NCI-H774 (cell line): ENCODE measurements at regions not wholly inside any gene's neighbourhood (a gene's known extent, or its start where the extent isn't known, plus 50 kb on each side); places are given as distances from the start of the nearest gene placed in this dataset.
"Not testable (repeated sequence)": the region's sequence is repeated elsewhere in the genome, so short reads cannot be mapped to it uniquely, and the experiment has no call there.

Experiments
- DNase-seq: peaks from one replicate; lab custom pipeline; 2025; lab: John Stamatoyannopoulos, UW

- no peak for DNase-seq
Observed at GRCh38 chr7:152543799-152544198, 108.0 kb upstream of the KMT2C start.

DNA sequence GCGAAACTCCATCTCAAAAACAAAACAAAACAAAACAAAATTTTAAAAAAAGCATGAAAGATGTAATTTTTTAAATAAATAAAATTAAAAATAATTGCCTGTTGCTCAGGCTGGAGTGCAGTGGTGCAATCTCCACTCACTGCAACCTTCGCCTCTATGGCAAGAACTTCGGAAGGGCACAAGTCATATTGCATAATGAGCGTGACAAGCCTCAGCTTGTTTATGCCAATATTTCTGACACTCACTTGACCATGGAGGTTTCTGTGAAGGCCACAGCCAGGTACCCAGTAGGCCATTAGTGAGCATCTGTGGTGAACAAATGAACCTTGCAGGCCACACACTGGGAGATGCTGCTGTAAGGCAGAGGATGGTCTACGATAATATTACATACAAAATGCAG lies 106.1 kb upstream of the KMT2C start:
- DNase-seq = no peak

DNA sequence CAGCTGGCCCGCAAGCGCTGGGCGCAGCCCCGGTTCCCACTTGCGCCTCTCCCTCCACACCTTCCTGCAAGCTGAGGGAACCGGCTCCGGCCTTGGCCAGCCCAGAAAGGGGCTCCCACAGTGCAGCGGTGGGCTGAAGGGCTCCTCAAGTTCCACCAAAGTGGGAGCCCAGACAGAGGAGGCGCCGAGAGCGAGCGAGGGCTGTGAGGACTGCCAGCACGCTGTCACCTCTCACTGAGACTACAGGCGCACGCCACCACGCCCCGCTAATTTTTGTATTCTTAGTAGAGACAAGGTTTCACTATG lies 103.3 kb upstream of the KMT2C start:
- DNase-seq = not testable (repeated sequence)

DNA sequence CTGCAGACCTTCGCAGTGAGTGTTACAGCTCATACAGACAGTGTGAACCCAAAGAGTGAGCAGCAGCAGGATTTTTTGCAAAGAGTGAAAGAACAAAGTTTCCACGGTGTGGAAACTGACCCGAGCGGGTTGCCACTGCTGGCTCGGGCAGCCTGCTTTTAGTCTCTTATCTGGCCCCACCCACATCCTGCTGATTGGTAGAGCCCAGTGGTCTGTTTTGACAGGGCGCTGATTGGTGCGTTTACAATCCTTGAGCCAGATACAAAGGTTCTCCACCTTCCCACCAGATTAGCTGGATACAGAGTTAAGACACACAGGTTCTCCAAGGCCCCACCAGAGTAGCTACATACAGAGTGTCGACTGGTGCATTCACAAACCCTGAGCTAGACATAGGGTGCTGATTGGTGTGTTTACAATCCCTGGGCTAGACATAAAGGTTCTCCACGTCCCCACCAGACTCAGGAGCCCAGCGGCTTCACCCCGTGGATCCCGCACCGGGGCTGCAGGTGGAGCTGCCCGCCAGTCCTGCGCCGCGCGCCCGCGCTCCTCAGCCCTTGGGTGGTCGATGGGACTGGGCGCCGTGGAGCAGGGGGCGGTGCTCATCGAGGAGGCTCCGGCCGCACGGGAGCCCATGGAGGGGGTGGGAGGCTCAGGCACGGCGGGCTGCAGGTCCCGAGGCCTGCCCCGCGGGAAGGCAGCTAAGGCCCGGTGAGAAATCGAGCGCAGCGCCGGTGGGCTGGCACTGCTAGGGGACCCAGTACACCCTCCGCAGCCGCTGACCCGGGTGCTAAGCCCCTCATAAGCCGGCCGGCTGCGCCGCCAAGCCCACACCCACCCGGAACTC lies 102.8 kb upstream of the KMT2C start:
- not testable (repeated sequence) for DNase-seq

- DNase-seq = no peak
Observed at GRCh38 chr7:152537639-152538038, 101.8 kb upstream of the KMT2C start.

GRCh38 chr7:152528612-152529011 lies 92.8 kb upstream of the KMT2C start:
- DNase-seq = no peak

DNA sequence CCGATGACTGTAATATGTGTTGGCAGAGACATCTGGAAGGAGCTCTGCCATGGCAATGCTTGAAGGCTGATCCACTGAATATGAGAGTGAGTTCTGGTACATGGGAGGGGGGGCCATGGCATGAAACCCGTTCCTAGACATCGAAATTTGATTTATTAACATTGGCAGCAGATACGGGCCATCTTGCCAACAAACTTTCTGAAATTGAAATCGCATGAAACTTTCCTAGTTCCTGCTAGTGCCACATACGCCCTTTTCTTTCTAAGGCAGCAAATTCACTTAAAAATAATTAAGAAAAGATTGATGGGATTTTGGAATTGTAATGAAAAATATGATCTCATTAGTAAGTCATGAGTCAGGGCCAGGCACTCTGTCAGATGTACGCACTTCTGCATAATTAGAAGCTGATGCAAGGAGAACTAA lies 91.8 kb upstream of the KMT2C start:
- DNase-seq = no peak

DNA sequence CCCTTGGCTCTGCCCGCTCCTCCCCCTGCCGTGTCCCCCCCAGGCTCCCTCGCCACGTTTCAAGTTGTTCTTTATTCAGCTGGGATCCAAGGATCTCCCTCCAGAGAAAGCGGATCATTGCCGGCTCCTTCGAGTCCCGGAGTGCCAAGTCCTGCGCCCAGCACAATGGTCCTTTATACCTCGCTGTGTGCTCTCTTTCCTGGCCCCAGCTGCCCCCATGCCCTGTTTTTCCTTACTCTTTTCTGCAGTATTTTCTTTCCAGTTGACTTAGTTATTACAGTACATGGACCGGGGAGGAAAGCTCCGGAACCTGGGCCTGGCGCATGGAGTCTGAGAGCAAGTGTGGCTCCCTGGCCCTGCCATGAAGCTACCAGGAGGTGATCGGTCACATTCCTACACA lies 88.1 kb upstream of the KMT2C start:
- no peak for DNase-seq

GRCh38 chr7:152522571-152523067 lies 86.8 kb upstream of the KMT2C start:
- peak; percentile 52 for DNase-seq

- no peak for DNase-seq
Observed at GRCh38 chr7:152521420-152522337, 85.9 kb upstream of the KMT2C start.

DNA sequence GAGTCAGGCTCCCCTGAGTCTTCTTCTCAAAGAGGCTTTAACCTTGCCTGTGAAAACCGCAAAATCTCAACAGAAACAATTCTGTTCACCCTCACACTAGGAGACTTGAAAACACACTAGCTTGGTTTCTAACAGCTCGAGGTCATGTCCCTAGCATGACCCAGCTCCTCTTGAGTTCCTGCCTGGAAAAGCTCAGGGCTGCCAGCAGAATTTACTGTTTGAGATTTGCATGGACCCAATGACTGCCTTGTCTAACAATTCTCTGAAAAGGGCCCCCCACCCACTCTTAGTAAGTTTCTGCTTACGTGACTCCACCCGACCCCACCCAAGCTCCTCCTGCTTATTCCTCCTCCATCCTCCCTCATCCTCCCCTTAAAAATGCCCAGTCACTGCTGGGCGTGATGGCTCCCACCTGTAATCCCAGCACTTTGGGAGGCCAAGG lies 85.1 kb upstream of the KMT2C start:
- no peak for DNase-seq

GRCh38 chr7:152519290-152519689 lies 83.5 kb upstream of the KMT2C start:
- no peak for DNase-seq

- DNase-seq = no peak
Observed at GRCh38 chr7:152516216-152516615, 80.4 kb upstream of the KMT2C start.

DNA sequence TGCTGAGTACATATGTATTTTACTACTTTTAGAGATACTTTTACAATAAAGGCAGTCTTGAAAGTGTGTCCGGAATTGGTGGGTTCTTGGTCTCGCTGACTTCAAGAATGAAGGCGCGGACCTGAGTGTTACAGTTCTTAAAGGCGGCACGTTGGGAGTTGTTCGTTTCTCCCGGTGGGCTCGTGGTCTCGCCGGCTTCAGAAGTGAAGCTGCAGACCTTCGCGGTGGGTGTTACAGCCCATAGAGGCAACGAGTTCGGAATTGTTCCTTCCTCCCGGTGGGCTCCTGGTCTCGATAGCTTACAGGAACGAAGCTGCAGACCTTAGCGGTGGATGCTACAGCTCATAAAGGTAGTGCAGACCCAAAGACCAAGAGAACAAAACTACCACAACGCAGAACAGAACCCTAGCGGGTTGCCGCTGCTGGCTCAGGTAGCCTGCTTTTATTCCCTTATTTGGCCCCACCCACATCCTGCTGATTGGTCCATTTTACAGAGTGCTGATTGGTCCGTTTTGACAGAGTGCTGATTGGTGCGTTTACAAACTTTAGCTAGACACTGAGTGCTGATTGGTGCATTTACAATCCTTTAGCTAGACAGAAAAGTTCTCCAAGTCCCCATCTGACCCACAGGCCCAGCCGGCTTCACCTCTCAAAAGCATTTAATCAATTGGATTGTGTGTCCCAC lies 79.6 kb upstream of the KMT2C start:
- DNase-seq = not testable (repeated sequence)

- DNase-seq = no peak
Observed at GRCh38 chr7:152514771-152515105, 78.9 kb upstream of the KMT2C start.

DNA sequence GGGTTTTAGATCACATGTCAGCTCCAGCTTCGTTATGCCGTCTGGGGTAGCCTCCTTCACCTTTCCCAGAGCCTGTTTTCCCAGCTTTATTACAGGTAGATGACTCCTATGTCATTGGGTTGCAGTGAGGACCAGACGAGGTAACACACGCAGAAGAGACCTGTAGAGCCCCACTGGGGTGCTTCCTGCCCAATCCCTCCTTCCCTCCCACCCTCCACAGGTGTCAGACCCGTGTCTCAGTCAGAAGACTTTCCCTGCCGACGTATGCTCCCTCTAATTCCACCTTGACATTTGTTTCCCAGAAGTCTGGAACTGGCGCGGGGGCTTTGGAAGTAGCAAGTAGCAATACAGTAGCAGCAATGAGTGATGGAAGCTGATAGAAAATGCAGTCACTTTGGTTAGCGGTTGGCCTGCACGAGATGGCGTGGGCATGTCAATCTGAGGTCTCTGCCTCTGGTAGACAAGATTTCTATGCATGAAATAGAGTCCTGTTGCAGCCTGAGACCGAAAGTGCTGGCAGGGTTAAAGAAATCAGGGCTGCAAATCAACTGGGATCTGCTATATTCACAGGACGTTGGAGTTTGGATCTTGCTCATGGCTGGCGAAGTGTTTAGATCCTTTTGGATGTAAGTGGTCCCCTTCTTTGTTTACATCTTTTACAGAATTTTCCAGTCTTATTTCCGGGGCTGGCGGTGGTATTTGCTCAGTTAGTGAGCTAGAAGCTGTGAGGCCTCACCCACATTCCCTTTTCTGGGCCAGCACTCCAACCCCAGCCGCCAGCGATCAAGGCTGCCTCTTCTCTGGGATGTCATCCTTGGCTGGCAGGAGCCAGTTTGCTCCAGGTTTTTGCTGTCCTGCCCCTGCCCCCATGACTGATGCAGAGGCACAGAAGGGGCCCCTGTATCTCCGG lies 78.3 kb upstream of the KMT2C start:
- DNase-seq = no peak

- peak; percentile 27 for DNase-seq
Observed at GRCh38 chr7:152512706-152513105, 76.9 kb upstream of the KMT2C start.

DNA sequence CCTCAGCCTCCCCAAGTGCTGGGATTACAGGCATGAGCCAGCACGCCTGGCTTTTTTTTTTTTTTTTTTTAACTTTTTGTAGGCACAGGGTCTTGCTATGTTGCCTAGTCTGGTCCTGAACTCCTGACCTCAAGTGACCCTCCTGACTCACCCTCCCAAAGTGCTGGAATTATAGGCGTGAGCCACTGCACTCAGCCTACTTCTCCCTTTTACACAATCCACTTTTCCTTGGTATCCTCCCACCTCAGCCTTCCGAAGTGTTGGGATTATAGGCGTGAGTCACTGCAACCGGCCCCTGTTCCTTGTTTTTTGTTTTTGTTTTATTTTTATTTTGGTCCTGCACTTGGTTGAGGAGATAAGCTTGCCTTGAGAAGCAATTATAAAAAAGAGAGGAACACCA lies 75.9 kb upstream of the KMT2C start:
- no peak for DNase-seq

- no peak for DNase-seq
Observed at GRCh38 chr7:152508701-152509100, 72.9 kb upstream of the KMT2C start.

- no peak for DNase-seq
Observed at GRCh38 chr7:152505606-152506005, 69.8 kb upstream of the KMT2C start.

GRCh38 chr7:152504816-152505215 lies 69.0 kb upstream of the KMT2C start:
- DNase-seq = no peak
